ENCODE measurements at regions not wholly inside any gene's neighbourhood (a gene's known extent, or its start where the extent isn't known, plus 50 kb on each side); places are given as distances from the start of the nearest gene placed in this dataset.

DNA sequence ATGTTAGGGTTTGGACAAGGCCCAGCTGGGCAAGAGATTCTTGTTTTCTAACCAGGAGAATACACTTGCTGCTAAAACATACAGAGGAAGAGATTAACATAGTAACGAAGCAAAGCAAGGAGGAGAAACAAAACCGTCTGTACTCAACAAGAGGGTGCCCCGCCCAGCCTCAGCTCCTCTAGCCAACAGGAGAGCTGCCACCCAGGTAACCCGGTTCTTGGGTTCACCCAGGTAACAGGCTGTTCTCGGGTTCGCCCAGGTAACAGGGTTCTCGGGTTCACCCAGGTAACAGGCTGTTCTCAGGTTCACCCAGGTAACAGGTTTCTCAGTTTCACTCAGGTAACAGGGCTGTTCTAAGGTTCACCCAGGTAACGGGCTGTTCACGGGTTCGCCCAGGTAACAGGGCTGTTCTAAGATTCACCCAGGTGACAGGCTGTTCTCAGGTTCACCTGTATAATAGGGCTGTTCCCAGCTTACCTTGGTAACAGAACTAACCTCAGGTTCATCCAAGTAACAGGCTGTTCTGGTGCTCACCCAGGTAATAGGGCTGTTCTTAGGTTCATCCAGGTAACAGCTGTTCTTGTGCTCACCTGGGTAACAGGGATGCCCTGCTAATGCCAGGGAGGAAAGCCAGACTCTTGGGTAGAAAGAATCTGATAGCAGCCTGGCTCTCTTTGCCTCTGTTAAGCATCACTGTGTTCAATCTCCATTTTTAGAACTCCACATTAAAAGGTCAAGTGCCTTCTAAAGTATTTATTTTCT lies 271.6 kb downstream of the SYK start:
- DNase-seq (ENCODE audit: low read depth) = no peak
- H3K4me3 ChIP-seq (ENCODE audit: low read length) = no peak overlapping the region
- TF ChIP-seq, protein P1, sequence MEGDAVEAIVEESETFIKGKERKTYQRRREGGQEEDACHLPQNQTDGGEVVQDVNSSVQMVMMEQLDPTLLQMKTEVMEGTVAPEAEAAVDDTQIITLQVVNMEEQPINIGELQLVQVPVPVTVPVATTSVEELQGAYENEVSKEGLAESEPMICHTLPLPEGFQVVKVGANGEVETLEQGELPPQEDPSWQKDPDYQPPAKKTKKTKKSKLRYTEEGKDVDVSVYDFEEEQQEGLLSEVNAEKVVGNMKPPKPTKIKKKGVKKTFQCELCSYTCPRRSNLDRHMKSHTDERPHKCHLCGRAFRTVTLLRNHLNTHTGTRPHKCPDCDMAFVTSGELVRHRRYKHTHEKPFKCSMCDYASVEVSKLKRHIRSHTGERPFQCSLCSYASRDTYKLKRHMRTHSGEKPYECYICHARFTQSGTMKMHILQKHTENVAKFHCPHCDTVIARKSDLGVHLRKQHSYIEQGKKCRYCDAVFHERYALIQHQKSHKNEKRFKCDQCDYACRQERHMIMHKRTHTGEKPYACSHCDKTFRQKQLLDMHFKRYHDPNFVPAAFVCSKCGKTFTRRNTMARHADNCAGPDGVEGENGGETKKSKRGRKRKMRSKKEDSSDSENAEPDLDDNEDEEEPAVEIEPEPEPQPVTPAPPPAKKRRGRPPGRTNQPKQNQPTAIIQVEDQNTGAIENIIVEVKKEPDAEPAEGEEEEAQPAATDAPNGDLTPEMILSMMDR (conservative IDR thresholded peaks at IDR 0.05; ENCODE audit: low read length) = no peak

DNA sequence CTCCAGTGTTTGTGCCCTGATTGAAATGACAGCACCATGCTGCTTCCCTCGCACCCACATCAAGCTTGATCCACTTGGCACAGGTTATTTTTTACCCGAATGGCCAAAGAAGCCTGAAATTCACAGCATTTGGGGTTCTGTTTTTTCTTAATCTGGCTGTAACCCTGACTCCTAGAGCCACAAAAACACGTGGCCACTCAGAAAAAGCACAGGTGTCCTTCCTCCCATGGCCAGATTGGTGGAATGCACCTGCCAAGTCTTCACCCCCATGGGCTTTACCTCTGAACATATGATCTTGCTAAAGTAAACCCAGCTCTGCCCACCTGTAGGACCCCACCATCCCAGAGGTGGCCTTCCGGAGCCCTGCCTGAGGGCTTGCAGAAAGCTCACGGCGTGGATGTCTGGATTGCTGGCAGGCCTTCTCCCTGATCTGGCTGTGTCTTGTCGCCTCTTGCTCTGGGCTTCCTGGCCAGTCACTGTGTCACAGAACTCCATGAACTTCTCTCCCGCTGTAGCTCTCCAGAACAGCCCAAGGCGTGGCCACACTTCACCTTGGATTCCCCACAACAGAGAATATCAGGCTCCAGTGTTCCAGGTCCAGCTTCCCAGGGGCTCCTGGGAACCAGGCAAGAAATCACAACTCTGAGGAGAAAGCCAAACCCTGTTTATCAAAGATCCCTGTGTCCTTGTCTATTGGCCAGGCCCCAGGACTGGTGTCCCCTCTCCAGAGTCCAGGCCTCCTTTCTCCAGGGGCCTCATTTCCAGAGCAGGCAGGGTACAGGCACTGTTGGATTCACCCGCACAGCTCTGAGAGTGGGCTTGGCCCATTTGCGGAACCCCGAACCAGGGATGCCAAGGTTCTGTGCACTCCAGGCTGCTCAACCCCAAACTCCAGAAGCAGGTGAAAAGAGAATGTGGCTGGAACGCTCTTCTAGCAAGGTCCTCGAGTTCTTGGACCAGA lies 272.5 kb downstream of the SYK start:
- DNase-seq (ENCODE audit: low read depth) = no peak
- H3K4me3 ChIP-seq (ENCODE audit: low read length) = no peak overlapping the region
- TF ChIP-seq, protein P1 (conservative IDR thresholded peaks at IDR 0.05; ENCODE audit: low read length) = no peak

DNA sequence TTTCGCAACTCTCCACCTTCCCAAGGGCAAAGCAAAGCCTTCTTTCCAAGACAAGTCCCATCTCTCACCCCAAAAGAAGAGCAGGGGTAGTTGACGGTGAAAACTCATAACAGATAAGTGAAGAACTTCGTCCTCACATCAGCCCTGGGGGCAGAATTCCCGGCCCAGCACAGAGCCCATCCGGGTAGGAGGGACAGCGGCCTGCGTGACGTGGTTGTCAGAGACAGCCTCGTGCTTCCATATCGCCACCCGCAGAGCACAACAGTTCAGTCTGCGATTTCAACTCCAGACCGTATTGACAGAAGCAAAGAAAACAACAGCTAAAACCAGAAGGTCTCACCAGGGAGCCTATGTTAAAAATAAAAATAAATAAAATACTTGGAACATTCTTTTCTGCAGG lies 273.2 kb downstream of the SYK start:
- TF ChIP-seq, protein P1 (conservative IDR thresholded peaks at IDR 0.05; ENCODE audit: low read length) = no peak
- no peak for DNase-seq (ENCODE audit: low read depth)
- no peak overlapping the region for H3K4me3 ChIP-seq (ENCODE audit: low read length)

DNA sequence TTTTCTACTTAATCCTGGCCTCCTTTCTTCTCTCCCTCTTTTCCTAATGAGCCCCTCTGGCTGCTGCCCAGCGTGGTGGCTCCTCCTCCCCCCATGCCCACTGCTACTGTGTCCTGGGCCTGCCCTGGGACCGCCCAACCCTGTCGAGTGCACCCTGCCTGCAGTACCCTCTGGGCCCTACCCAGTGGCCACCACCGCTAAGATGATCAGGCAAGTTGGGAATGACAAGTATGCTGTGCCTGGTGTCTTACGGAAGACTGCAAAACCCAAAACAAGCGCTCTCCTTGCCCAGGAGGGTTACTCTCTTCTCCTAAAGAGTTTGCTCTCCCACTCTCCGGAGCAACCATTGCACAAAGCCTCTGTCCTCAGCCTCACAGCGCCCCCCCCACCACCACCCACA lies 273.7 kb downstream of the SYK start:
- no peak for DNase-seq (ENCODE audit: low read depth)
- H3K4me3 ChIP-seq (ENCODE audit: low read length) = no peak overlapping the region
- TF ChIP-seq, protein P1 (conservative IDR thresholded peaks at IDR 0.05; ENCODE audit: low read length) = no peak

DNA sequence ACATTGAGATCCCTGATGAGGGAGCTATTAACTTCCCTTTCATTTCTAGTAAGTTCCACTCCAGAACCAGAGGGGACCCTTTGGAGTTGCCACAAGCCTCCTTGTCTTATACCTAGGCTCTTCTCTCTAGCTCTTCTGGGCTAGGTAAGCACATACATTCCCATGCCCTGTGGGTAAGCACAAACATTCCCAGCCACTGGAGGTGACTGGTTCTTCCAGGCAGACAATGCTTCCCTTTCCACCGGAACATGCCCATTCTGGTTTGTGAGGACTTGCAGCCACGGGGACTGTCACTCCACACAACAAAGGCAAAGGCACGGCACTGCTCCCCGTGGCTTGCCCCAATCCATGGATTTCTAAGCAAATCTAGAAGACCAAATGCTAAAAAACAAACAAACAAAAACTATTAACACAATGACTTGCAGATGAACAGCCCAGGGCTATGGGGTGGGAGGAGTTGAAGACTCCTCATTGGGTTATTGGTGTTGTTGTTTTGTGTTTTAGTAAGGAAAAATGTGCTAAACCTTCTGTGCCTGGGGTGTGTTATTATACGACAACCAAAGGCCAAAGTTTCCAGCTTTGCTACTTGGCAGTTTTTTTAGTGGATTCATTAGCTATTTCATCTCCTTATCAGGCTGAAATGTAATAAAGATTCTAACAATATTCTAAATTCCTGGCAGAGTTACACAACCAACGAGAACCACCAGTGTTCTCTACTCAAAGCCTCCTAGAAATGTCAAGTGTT lies 276.2 kb downstream of the SYK start:
- TF ChIP-seq, protein P1 (conservative IDR thresholded peaks at IDR 0.05; ENCODE audit: low read length) = no peak
- H3K4me3 ChIP-seq (ENCODE audit: low read length) = no peak overlapping the region
- peak; percentile 37 for DNase-seq (ENCODE audit: low read depth)

DNA sequence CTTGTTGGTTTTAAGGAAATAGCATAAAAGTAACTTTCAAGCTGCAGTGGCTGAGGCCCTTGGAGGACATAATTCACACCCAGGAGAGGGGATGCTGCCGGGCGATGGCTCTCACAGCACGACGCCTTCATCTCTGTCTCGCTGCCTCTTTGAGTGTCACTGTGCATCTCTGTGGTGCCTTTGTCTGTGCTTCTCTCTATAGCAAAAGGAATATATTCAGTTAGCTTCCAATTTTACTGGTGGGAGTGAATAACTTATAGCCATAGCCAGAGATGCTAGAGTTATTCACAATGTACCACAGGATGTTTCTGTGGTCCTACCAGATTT lies 276.7 kb downstream of the SYK start:
- DNase-seq (ENCODE audit: low read depth) = no peak
- H3K4me3 ChIP-seq (ENCODE audit: low read length) = no peak overlapping the region
- TF ChIP-seq, protein P1 (conservative IDR thresholded peaks at IDR 0.05; ENCODE audit: low read length) = no peak
